ENCODE measurements at regions not wholly inside any gene's neighbourhood (a gene's known extent, or its start where the extent isn't known, plus 50 kb on each side); places are given as distances from the start of the nearest gene placed in this dataset.

DNA sequence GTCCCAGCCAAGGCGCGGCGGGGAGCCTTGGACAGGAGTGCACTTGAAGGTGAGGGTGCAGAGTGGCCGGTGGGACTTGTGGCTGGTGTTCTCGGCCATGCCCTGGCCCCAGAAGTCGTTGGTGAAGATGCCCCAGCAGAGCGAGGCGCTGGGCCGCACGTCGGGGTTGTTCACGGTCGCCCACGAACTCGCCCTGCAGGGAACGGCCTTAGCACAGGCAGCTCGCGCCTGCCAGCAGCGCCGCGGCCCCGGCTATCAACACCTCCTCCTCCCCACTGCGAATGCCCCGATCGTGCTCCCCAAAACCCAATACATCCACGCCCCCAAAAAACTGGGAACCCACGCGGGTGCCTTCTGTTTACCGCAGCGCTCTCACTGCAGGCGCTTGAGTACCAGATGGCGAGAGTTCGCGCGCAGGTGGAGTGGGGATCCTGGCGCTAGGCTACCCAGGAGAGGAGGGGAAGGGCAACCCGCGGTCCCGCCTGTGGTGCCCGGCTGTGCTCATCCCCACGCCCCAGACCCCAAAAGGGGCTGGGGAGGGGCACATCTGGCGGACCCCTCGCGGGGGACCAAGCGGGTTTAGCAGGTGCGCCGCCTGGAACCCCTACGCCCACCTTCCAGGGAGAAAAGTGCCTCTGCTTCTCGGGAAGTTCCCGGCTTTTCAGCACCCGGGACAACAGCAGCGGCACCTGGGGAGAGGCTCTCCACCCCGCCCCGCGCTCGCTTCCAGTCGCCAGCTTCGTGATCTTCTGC lies 386.3 kb upstream of the TMTC1 start:
- H2AFZ ChIP-seq (ENCODE audit: control insufficient read depth, low read length), result no peak overlapping the region
- no peak for TF ChIP-seq EZH2 (IDR thresholded peaks at IDR 0.05; ENCODE audit: low read length)
- TF ChIP-seq, protein P1, sequence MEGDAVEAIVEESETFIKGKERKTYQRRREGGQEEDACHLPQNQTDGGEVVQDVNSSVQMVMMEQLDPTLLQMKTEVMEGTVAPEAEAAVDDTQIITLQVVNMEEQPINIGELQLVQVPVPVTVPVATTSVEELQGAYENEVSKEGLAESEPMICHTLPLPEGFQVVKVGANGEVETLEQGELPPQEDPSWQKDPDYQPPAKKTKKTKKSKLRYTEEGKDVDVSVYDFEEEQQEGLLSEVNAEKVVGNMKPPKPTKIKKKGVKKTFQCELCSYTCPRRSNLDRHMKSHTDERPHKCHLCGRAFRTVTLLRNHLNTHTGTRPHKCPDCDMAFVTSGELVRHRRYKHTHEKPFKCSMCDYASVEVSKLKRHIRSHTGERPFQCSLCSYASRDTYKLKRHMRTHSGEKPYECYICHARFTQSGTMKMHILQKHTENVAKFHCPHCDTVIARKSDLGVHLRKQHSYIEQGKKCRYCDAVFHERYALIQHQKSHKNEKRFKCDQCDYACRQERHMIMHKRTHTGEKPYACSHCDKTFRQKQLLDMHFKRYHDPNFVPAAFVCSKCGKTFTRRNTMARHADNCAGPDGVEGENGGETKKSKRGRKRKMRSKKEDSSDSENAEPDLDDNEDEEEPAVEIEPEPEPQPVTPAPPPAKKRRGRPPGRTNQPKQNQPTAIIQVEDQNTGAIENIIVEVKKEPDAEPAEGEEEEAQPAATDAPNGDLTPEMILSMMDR (optimal IDR thresholded peaks at IDR 0.05 in 1 of 3, IDR thresholded peaks at IDR 0.05 in 1 of 3, conservative IDR thresholded peaks at IDR 0.05 in 1 of 3; ENCODE audit: extremely low read depth in 1 of 3, insufficient read depth in 2 of 3, low read length in 3 of 3), result no peak
- dilution Hi-C loops (cut with MboI; ENCODE audit: extremely low pct_ligation_motif_present, low sequenced_read_pairs), result no loop called here

DNA sequence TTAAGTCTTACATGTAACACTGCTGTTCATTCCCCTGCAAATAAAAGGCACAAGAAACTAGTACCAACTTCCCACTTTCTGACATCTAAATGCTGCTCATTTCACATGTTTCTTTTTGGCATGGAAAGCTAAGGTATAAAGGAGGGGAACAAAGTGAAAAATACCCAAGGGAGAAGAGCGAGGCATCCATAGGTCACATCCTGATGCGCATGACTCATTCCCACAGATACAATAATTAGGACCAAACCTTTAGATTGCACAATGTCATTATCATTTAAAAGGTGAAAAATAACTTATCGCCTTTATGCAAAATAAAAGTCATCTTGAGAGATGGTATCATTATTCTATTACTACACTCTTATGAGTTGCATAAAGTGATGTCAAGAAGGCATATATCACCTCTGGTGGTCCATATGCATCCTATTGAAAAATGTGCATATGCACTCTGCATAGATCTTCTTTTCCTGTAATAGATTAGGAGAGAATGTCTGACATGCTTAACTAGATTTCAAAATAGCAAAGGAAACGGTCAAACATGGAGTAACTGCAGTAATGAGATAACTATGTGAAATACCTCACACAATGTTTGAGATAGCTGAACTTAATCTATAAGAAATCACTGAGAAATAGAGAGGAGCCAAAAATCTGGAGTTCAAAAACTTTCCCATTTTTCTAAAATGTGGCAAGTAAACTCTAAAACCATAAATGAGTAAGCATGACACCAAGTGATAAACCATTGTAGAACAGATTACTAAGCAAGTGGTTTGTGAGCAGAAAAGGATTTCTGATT lies 382.5 kb upstream of the TMTC1 start:
- H3K4me2 ChIP-seq (ENCODE audit: control insufficient read depth, extremely low read depth, insufficient read depth, low read depth, low read length), result no peak overlapping the region
- H3K9me1 ChIP-seq (ENCODE audit: control insufficient read depth, extremely low read depth, insufficient read depth, low read length), result no peaks in the 10 kb centered on the region
- H3K9me3 ChIP-seq (ENCODE audit: control insufficient read depth, low read depth, low read length), result no peaks in the 10 kb centered on the region
- no peak for DNase-seq (ENCODE audit: low read depth, low spot score)
- H4K20me1 ChIP-seq (ENCODE audit: control insufficient read depth, extremely low read depth, insufficient read depth, low read length), result no peaks in the 10 kb centered on the region
- dilution Hi-C loops (cut with MboI; ENCODE audit: extremely low pct_ligation_motif_present, low sequenced_read_pairs), result no loop called here
- TF ChIP-seq EZH2 (IDR thresholded peaks at IDR 0.05; ENCODE audit: low read length), result no peak
- TF ChIP-seq, protein P1 (optimal IDR thresholded peaks at IDR 0.05 in 1 of 3, IDR thresholded peaks at IDR 0.05 in 1 of 3, conservative IDR thresholded peaks at IDR 0.05 in 1 of 3; ENCODE audit: extremely low read depth in 1 of 3, insufficient read depth in 2 of 3, low read length in 3 of 3), result no peak
- H3K27ac ChIP-seq (ENCODE audit: control insufficient read depth, insufficient read depth, low read length), result no peak overlapping the region
- no peak overlapping the region for H3K9ac ChIP-seq (ENCODE audit: control insufficient read depth, extremely low read depth, insufficient read depth, low read length)
- no peaks in the 10 kb centered on the region for H3K36me3 ChIP-seq (ENCODE audit: control insufficient read depth in 2 of 2, extremely low read depth in 1 of 2, insufficient read depth in 2 of 2, low read length in 2 of 2)
- H3K79me2 ChIP-seq (ENCODE audit: control insufficient read depth, insufficient read depth, low read length), result no peaks in the 10 kb centered on the region
- H2AFZ ChIP-seq (ENCODE audit: control insufficient read depth, low read length), result no peak overlapping the region
- no peaks in the 10 kb centered on the region for H3K4me1 ChIP-seq (ENCODE audit: control insufficient read depth, extremely low read depth, insufficient read depth, low read length)
- no peak for FAIRE-seq
- peaks cover 22% of the 10 kb centered on the region for H3K27me3 ChIP-seq (ENCODE audit: control insufficient read depth, extremely low read depth, insufficient read depth, low read length)
- H3K4me3 ChIP-seq (ENCODE audit: control insufficient read depth in 2 of 3, extremely low read depth in 1 of 3, insufficient read depth in 2 of 3, low read depth in 1 of 3, low read length in 3 of 3), result no peak overlapping the region

More for the DNA sequence above, 386.3 kb upstream of the TMTC1 start:
- H3K9ac ChIP-seq (ENCODE audit: control insufficient read depth, extremely low read depth, insufficient read depth, low read length), result no peak overlapping the region
- H4K20me1 ChIP-seq (ENCODE audit: control insufficient read depth, extremely low read depth, insufficient read depth, low read length), result no peaks in the 10 kb centered on the region
- no peak overlapping the region for H3K4me2 ChIP-seq (ENCODE audit: control insufficient read depth, extremely low read depth, insufficient read depth, low read depth, low read length)
- no peaks in the 10 kb centered on the region for H3K36me3 ChIP-seq (ENCODE audit: control insufficient read depth in 2 of 2, extremely low read depth in 1 of 2, insufficient read depth in 2 of 2, low read length in 2 of 2)
- H3K4me1 ChIP-seq (ENCODE audit: control insufficient read depth, extremely low read depth, insufficient read depth, low read length), result no peaks in the 10 kb centered on the region
- DNase-seq (ENCODE audit: low read depth, low spot score) (no peak), FAIRE-seq (no peak)
- no peaks in the 10 kb centered on the region for H3K9me3 ChIP-seq (ENCODE audit: control insufficient read depth, low read depth, low read length)
- H3K79me2 ChIP-seq (ENCODE audit: control insufficient read depth, insufficient read depth, low read length), result no peaks in the 10 kb centered on the region
- peaks cover 23% of the 10 kb centered on the region for H3K27me3 ChIP-seq (ENCODE audit: control insufficient read depth, extremely low read depth, insufficient read depth, low read length)
- no peak overlapping the region for H3K4me3 ChIP-seq (ENCODE audit: control insufficient read depth in 2 of 3, extremely low read depth in 1 of 3, insufficient read depth in 2 of 3, low read depth in 1 of 3, low read length in 3 of 3)
- no peak overlapping the region for H3K27ac ChIP-seq (ENCODE audit: control insufficient read depth, insufficient read depth, low read length)
- H3K9me1 ChIP-seq (ENCODE audit: control insufficient read depth, extremely low read depth, insufficient read depth, low read length), result no peaks in the 10 kb centered on the region

Data from keratinocyte (primary cell).